Endothelial cell of umbilical vein (primary cell): ENCODE measurements at regions not wholly inside any gene's neighbourhood (a gene's known extent, or its start where the extent isn't known, plus 50 kb on each side); places are given as distances from the start of the nearest gene placed in this dataset.

ENCODE experiments used
- BruUV-seq: library from RNA; stranded (reverse); fragments of 400-500 nt; replicated peaks from 2 replicates; lab custom pipeline; 2021; lab: Mats Ljungman, UMichigan
- CTCF ChIA-PET: fragments of 300-600, 350-600 bp; sonication (Branson Sonifier 250); formaldehyde crosslinking; loops from one replicate; lab custom pipeline; 2021; ENCODE audit warnings: antibody characterized with exemption, inconsistent platforms; lab: Charles Lee
- POLR2A ChIA-PET: fragments of 300-600, 350-600 bp; sonication (Branson Sonifier 250); formaldehyde crosslinking; loops from one replicate; lab custom pipeline; 2021; ENCODE audit warnings: antibody characterized with exemption, inconsistent platforms; lab: Charles Lee
- DNase-seq: peaks from one replicate; pipeline ENCODE4 v3.0.0-alpha.2; 2011; ENCODE audit warnings: low read depth, low spot score
- FAIRE-seq: peaks from 2 replicates; lab custom pipeline; 2011; peaks lifted over from hg19 to GRCh38; lab: Jason Lieb, UNC
- H2AFZ ChIP-seq: 2 replicates; pipeline ENCODE4 v1.6.0; 2012; ENCODE audit warnings: low read depth, low read length, control low read depth, inconsistent platforms
- H3K27ac ChIP-seq: 2 replicates; pipeline ENCODE4 v1.5.1; 2011; ENCODE audit warnings: low read depth, mild to moderate bottlenecking, control low read depth, low read length, moderate library complexity; ENCODE audit not compliant: insufficient read depth
- H3K27me3 ChIP-seq, 2 experiments: 2 replicates each; pipeline versions ENCODE4 v1.6.0 to v1.6.1; 2011; ENCODE audit warnings: low read length in 2 of 2, mixed read lengths in 1 of 2; ENCODE audit not compliant: control insufficient read depth in 2 of 2, insufficient read depth in 2 of 2
- H3K36me3 ChIP-seq, 2 experiments: 2 replicates in 1 of 2; 3 replicates in 1 of 2; pipeline ENCODE4 v1.5.1; 2011; ENCODE audit warnings: low read length in 2 of 2, mild to moderate bottlenecking in 1 of 2, moderate library complexity in 1 of 2; ENCODE audit not compliant: control insufficient read depth in 2 of 2, insufficient read depth in 2 of 2; ENCODE audit errors: extremely low read depth in 1 of 2
- H3K4me1 ChIP-seq: 3 replicates; pipeline ENCODE4 v1.5.1; 2011; ENCODE audit warnings: mild to moderate bottlenecking, low read length; ENCODE audit not compliant: control insufficient read depth, insufficient read depth; ENCODE audit errors: extremely low read depth
- H3K4me2 ChIP-seq: 2 replicates; pipeline ENCODE4 v1.6.1; 2011; ENCODE audit warnings: low read length, control low read depth, mixed read lengths; ENCODE audit not compliant: insufficient read depth
- H3K4me3 ChIP-seq, 3 experiments: fragments of 200-600 bp in 1 of 3; sonication (generic), shearing (Covaris generic) in 1 of 3; replicated peaks in 1 of 3; 2 replicates each; pipeline ENCODE4 v1.5.1; 2011 to 2016; ENCODE audit warnings: control low read depth in 3 of 3, low read length in 3 of 3, mild to moderate bottlenecking in 2 of 3, inconsistent platforms in 1 of 3, low read depth in 1 of 3, moderate library complexity in 1 of 3; ENCODE audit not compliant: insufficient read depth in 1 of 3
- H3K79me2 ChIP-seq: 2 replicates; pipeline ENCODE4 v1.6.0; 2012; ENCODE audit warnings: low read length, inconsistent platforms; ENCODE audit not compliant: control insufficient read depth, insufficient read depth
- H3K9ac ChIP-seq: replicated peaks from 2 replicates; pipeline ENCODE3; 2011; ENCODE audit warnings: low read length, control low read depth; ENCODE audit not compliant: insufficient read depth; ENCODE audit errors: extremely low read depth
- H3K9me1 ChIP-seq: replicated peaks from 3 replicates; pipeline ENCODE4 v1.6.0; 2011; ENCODE audit warnings: mild to moderate bottlenecking, low read length; ENCODE audit not compliant: control insufficient read depth, insufficient read depth; ENCODE audit errors: extremely low read depth
- H3K9me3 ChIP-seq: replicated peaks from 2 replicates; pipeline ENCODE4 v1.5.1; 2012; ENCODE audit warnings: low read length, inconsistent platforms; ENCODE audit not compliant: control insufficient read depth, insufficient read depth
- H4K20me1 ChIP-seq: replicated peaks from 2 replicates; pipeline ENCODE3; 2011; ENCODE audit warnings: mild to moderate bottlenecking, low read length; ENCODE audit not compliant: control insufficient read depth, insufficient read depth; ENCODE audit errors: extremely low read depth
- CTCF ChIP-seq, 2 donors: IDR thresholded peaks; 1 replicate in 1 of 2; 2 replicates in 1 of 2; pipeline ENCODE4 v1.5.1; 2011; ENCODE audit warnings: low read length in 2 of 2, mild to moderate bottlenecking in 2 of 2, moderate library complexity in 2 of 2, control low read depth in 1 of 2, inconsistent platforms in 1 of 2, low read depth in 1 of 2; ENCODE audit not compliant: insufficient read depth in 1 of 2; ENCODE audit errors: extremely low read depth in 1 of 2
- EZH2 ChIP-seq: IDR thresholded peaks from 2 replicates; pipeline ENCODE4 v1.6.1; 2012; ENCODE audit warnings: borderline replicate concordance, low read depth, mild to moderate bottlenecking, moderate library complexity, low read length, inconsistent platforms; ENCODE audit not compliant: severe bottlenecking
- FOS ChIP-seq: IDR thresholded peaks from 2 replicates; pipeline ENCODE4 v1.6.1; 2011; ENCODE audit warnings: mild to moderate bottlenecking, low read length, moderate library complexity, borderline replicate concordance; ENCODE audit not compliant: insufficient read depth
- GATA2 ChIP-seq: IDR thresholded peaks from 2 replicates; pipeline ENCODE4 v1.7.0; 2011; ENCODE audit warnings: low read depth, mild to moderate bottlenecking, moderate library complexity, mixed read lengths, low read length; ENCODE audit not compliant: insufficient read length, insufficient read depth
- JUN ChIP-seq: IDR thresholded peaks from 2 replicates; pipeline ENCODE4 v1.6.1; 2011; ENCODE audit warnings: borderline replicate concordance, low read depth; ENCODE audit not compliant: insufficient read length, insufficient read depth
- MAX ChIP-seq: IDR thresholded peaks from 2 replicates; pipeline ENCODE4 v1.6.1; 2011; ENCODE audit not compliant: insufficient read depth, insufficient read length
- MYC ChIP-seq: IDR thresholded peaks from one replicate; pipeline ENCODE4 v1.6.1; 2011; ENCODE audit warnings: mild to moderate bottlenecking, low read depth, low read length
- POLR2A ChIP-seq: IDR thresholded peaks from 2 replicates; pipeline ENCODE4 v1.6.1; 2012; ENCODE audit warnings: low read depth, mild to moderate bottlenecking, control low read depth, low read length
- POLR2AphosphoS5 ChIP-seq: IDR thresholded peaks from 2 replicates; pipeline ENCODE4 v1.6.1; 2012; ENCODE audit warnings: low read depth, mild to moderate bottlenecking, control low read depth, low read length, moderate library complexity; ENCODE audit not compliant: insufficient read depth
- dilution Hi-C: fragments of 300-500 bp; cut with MboI; formaldehyde crosslinking; loops from one replicate; pipeline ENCODE4 v1.15.0; 2019; ENCODE audit warnings: low sequenced_read_pairs; ENCODE audit not compliant: extremely low pct_ligation_motif_present
- intact Hi-C: fragments of 100-400 bp; cut with micrococcal nuclease; formaldehyde crosslinking; loops from one replicate; pipeline ENCODE4 v1.10.0; 2022

GRCh38 chr1:103267893-103268292, 159.6 kb upstream of the COL11A1 start:
- dilution Hi-C loops: no loop called here

More at GRCh38 chr1:103267893-103268292, 159.6 kb upstream of the COL11A1 start:
- Histone ChIP-seq H3K36me3 (no peaks in the 10 kb centered on the region), H2AFZ (no peak overlapping the region), H3K4me2 (no peak overlapping the region), H3K9ac (no peak overlapping the region), H3K4me1 (no peaks in the 10 kb centered on the region), H3K27me3 (no peaks in the 10 kb centered on the region), H4K20me1 (no peaks in the 10 kb centered on the region), H3K27ac (no peak overlapping the region), H3K9me3 (no peaks in the 10 kb centered on the region), H3K4me3 (no peak overlapping the region), H3K9me1 (no peaks in the 10 kb centered on the region), H3K79me2 (no peaks in the 10 kb centered on the region)
- ChIA-PET POLR2A (no interaction called here), CTCF (no interaction called here)
- no TSS peak for BruUV-seq
- intact Hi-C loops: no loop called here
- DNase-seq: no peak
- TF ChIP-seq POLR2A: no peak
- no peak for TF ChIP-seq FOS
- TF ChIP-seq CTCF (IDR thresholded peaks at IDR 0.05; ENCODE audit: extremely low read depth in 1 of 2, insufficient read depth in 1 of 2, low read depth in 1 of 2, low read length in 2 of 2): no peak
- TF ChIP-seq MYC: no peak
- TF ChIP-seq EZH2: no peak
- TF ChIP-seq JUN: no peak
- TF ChIP-seq POLR2AphosphoS5: no peak
- no peak for TF ChIP-seq GATA2
- no peak for TF ChIP-seq MAX
- no peak for FAIRE-seq
